H7 (cell line): ENCODE measurements at regions not wholly inside any gene's neighbourhood (a gene's known extent, or its start where the extent isn't known, plus 50 kb on each side); places are given as distances from the start of the nearest gene placed in this dataset.

Experiments
- DNase-seq: peaks from one replicate; pipeline ENCODE4 v3.0.0; 2012
- H3K27me3 ChIP-seq: 2 replicates; pipeline ENCODE4 v1.6.0; 2011; ENCODE audit warnings: mild to moderate bottlenecking, low read length; ENCODE audit not compliant: control insufficient read depth, insufficient read depth
- H3K36me3 ChIP-seq: replicated peaks from 2 replicates; pipeline ENCODE4 v1.5.1; 2011; ENCODE audit warnings: low read length; ENCODE audit not compliant: control insufficient read depth, insufficient read depth
- H3K4me3 ChIP-seq: 2 replicates; pipeline ENCODE4 v1.5.1; 2011; ENCODE audit warnings: low read depth, mild to moderate bottlenecking, control low read depth, low read length, moderate library complexity; ENCODE audit not compliant: insufficient read depth

- DNase-seq = no peak
- Histone ChIP-seq H3K27me3 (no peaks in the 10 kb centered on the region), H3K36me3 (no peaks in the 10 kb centered on the region), H3K4me3 (no peak overlapping the region)
Measured at GRCh38 chr1:81129776-81130175, 671.0 kb upstream of the ADGRL2 start.

GRCh38 chr1:81129366-81129765 lies 671.4 kb upstream of the ADGRL2 start:
- no peak for DNase-seq
- no peak overlapping the region for H3K4me3 ChIP-seq
- H3K36me3 ChIP-seq = no peaks in the 10 kb centered on the region
- H3K27me3 ChIP-seq = no peaks in the 10 kb centered on the region

- Histone ChIP-seq H3K4me3 (no peak overlapping the region), H3K27me3 (no peaks in the 10 kb centered on the region), H3K36me3 (no peaks in the 10 kb centered on the region)
Measured at GRCh38 chr1:81128079-81128478, 672.7 kb upstream of the ADGRL2 start.

GRCh38 chr1:81126989-81127581 lies 673.6 kb upstream of the ADGRL2 start:
- no peaks in the 10 kb centered on the region for H3K36me3 ChIP-seq
- H3K4me3 ChIP-seq = no peak overlapping the region
- no peak for DNase-seq
- H3K27me3 ChIP-seq = no peaks in the 10 kb centered on the region

More at GRCh38 chr1:81128079-81128478, 672.7 kb upstream of the ADGRL2 start:
- no peak for DNase-seq

- Histone ChIP-seq H3K36me3 (no peaks in the 10 kb centered on the region), H3K27me3 (no peaks in the 10 kb centered on the region), H3K4me3 (no peak overlapping the region)
- no peak for DNase-seq
Measured at GRCh38 chr1:81125672-81126071, 675.1 kb upstream of the ADGRL2 start.

- no peaks in the 10 kb centered on the region for H3K36me3 ChIP-seq
- no peak overlapping the region for H3K4me3 ChIP-seq
- H3K27me3 ChIP-seq = no peaks in the 10 kb centered on the region
- DNase-seq = no peak
Measured at GRCh38 chr1:81121306-81121705, 679.4 kb upstream of the ADGRL2 start.

GRCh38 chr1:81119319-81119718 lies 681.4 kb upstream of the ADGRL2 start:
- no peaks in the 10 kb centered on the region for H3K36me3 ChIP-seq
- DNase-seq = no peak
- no peaks in the 10 kb centered on the region for H3K27me3 ChIP-seq
- no peak overlapping the region for H3K4me3 ChIP-seq

GRCh38 chr1:81118550-81118949 lies 682.2 kb upstream of the ADGRL2 start:
- Histone ChIP-seq H3K36me3 (no peaks in the 10 kb centered on the region), H3K4me3 (no peak overlapping the region), H3K27me3 (no peaks in the 10 kb centered on the region)
- no peak for DNase-seq

GRCh38 chr1:81115422-81115821 lies 685.3 kb upstream of the ADGRL2 start:
- DNase-seq = no peak
- no peaks in the 10 kb centered on the region for H3K36me3 ChIP-seq
- H3K4me3 ChIP-seq = no peak overlapping the region

GRCh38 chr1:81114191-81114590 lies 686.5 kb upstream of the ADGRL2 start:
- no peak for DNase-seq
- no peaks in the 10 kb centered on the region for H3K36me3 ChIP-seq
- H3K4me3 ChIP-seq = no peak overlapping the region
- H3K27me3 ChIP-seq = no peaks in the 10 kb centered on the region

More at GRCh38 chr1:81115422-81115821, 685.3 kb upstream of the ADGRL2 start:
- no peaks in the 10 kb centered on the region for H3K27me3 ChIP-seq

- DNase-seq = no peak
- Histone ChIP-seq H3K27me3 (no peaks in the 10 kb centered on the region), H3K4me3 (no peak overlapping the region), H3K36me3 (no peaks in the 10 kb centered on the region)
Measured at GRCh38 chr1:81113688-81114087, 687.0 kb upstream of the ADGRL2 start.

GRCh38 chr1:81111818-81112217 lies 688.9 kb upstream of the ADGRL2 start:
- Histone ChIP-seq H3K27me3 (no peaks in the 10 kb centered on the region), H3K4me3 (no peak overlapping the region), H3K36me3 (no peaks in the 10 kb centered on the region)
- no peak for DNase-seq

GRCh38 chr1:81109038-81109437 lies 691.7 kb upstream of the ADGRL2 start:
- no peak for DNase-seq
- Histone ChIP-seq H3K36me3 (no peaks in the 10 kb centered on the region), H3K4me3 (no peak overlapping the region), H3K27me3 (no peaks in the 10 kb centered on the region)

GRCh38 chr1:81097860-81098259 lies 702.9 kb upstream of the ADGRL2 start:
- H3K4me3 ChIP-seq = no peak overlapping the region
- H3K36me3 ChIP-seq = no peaks in the 10 kb centered on the region
- DNase-seq = no peak
- H3K27me3 ChIP-seq = no peaks in the 10 kb centered on the region

GRCh38 chr1:81073580-81073979 lies 727.2 kb upstream of the ADGRL2 start:
- no peaks in the 10 kb centered on the region for H3K36me3 ChIP-seq
- H3K27me3 ChIP-seq = no peaks in the 10 kb centered on the region
- no peak for DNase-seq
- no peak overlapping the region for H3K4me3 ChIP-seq
